ENCODE measurements at regions not wholly inside any gene's neighbourhood (a gene's known extent, or its start where the extent isn't known, plus 50 kb on each side); places are given as distances from the start of the nearest gene placed in this dataset.

DNA sequence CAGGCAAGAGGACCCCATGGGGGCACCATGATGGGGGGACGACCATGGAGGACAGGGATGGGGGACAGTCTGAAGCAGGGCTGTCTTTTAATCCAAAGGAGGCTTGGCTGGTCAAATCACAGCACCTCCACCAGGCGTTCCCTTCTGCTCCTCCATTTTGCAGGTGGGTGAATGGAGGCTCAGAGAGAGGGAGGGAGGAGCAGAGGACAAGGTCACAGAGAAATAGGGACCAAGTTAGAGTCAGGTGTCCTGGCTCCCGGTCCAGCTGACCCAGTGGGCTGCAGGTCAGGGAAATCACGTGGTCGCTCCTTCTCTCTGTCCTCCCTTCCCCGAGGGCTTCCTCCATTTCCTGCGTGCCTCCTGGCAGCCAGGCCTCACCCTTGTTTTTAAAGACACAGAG is 156.4 kb upstream of the SMIM23 start:
- DNase-seq (ENCODE audit: low read depth in 2 of 2) = no peak

DNA sequence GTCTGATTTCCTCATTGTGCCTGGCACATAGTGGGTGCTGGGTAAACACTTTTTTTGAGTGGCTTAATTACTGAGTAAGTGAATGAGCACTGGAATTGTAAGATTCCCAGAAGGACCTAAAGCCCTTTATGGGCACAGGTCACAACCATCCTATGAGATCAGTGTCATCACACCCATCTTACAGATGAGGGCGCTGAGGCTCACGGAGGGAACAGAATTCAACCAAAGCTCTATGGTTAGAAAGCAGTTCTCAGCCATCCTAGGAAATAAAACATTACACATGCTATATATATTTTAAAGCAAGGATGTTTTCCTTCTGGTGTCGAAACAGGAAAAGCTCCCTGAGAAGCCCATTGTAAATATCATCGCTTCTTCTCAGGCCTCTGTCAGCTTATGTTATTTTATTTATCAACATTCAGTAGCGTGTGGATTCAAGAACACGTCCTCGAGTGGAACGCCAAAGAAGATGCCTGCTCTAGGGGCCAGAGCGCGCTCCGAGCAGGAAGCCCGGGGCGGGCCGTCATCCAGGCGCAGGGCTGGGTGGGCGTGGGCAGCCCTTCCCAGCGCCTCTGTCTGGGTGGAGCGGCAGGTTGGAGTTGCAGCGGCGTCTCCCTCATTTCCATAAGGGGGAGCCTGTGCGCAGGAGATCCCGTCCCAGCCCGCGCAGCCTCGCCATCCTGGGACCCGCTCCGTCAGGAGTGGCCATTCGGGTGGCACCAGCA is 155.8 kb upstream of the SMIM23 start:
- DNase-seq (ENCODE audit: low read depth in 2 of 2) = peak in 1 of 2 donors; percentile 6

GRCh38 chr5:171630350-171631065 is 155.1 kb upstream of the SMIM23 start:
- no peak for DNase-seq (ENCODE audit: low read depth in 2 of 2)

- no peak for DNase-seq (ENCODE audit: low read depth in 2 of 2)
These were observed 153.0 kb upstream of the SMIM23 start for GRCh38 chr5:171632616-171633015.

- DNase-seq (ENCODE audit: low read depth in 2 of 2) = no peak
These were observed 151.7 kb upstream of the SMIM23 start for GRCh38 chr5:171633776-171634470.

DNA sequence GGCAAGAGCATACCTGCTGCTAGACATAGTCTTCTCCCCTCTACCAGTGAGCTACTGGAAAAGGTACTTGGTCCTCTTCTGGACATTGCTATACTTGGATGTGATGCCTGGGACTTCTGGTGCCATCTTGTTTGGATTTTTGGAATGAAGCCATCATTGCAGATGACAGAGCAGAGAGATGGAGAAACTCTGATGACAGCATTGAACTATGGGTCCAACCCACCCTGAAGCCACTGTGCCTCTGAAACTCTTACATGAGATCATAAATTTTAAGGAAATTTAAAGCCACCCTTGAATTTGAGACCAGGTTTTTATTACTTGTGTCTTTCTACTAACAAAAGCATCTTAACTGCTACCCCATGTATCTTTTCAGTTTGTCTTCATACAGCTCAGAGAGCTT is 151.1 kb upstream of the SMIM23 start:
- DNase-seq (ENCODE audit: low read depth in 2 of 2) = no peak

DNA sequence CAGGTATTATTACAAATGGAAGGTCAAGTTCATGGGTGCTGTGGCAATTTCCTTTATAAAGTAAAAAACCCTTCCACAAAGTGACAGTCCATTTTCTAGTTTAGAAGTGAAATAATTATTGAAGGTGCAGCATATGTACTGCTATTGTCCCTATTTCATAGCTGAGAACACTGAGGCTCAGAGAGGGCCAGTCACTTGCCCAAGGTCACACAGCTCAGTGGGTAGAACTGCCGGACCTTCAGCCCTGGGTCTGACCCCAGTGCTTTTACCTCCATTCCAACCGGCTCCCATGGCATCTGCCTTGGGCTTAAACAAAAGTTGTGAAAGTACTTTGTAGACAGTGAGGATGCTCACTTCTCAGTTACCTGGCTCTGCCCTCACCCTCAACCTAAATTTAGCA is 150.6 kb upstream of the SMIM23 start:
- DNase-seq (ENCODE audit: low read depth in 2 of 2) = no peak

DNA sequence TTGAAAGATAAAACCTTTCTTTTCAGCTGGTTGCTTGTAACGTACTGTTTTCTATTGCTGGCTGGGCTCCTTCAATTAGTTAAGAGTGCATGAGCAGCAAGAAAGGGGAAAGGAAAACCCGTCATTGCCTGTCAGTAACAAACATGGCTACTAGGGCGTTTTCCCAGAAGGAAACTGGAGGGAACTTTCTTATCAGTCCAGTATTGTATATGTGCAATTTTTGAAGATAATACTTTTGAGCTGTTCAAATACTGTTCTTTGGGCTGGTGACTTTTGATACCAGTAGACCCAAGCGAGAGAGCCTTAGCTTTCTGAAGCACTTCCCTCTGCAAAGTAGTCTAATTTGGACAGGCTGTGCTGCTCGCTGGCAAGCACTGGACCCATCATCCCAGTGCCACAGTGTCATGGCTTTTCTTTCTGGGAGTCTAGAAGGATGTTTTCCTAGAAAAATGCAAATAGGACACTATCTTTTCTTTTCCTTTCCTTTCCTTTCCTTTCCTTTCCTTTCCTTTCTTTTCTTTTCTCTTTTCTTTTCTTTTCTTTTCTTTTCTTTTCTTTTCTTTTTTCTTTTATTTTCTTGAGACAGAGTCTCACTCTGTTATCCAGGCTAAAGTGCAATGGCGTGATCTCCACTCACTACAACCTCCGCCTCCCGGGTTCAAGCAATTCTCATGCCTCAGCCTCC is 149.9 kb upstream of the SMIM23 start:
- no peak for DNase-seq (ENCODE audit: low read depth in 2 of 2)

DNA sequence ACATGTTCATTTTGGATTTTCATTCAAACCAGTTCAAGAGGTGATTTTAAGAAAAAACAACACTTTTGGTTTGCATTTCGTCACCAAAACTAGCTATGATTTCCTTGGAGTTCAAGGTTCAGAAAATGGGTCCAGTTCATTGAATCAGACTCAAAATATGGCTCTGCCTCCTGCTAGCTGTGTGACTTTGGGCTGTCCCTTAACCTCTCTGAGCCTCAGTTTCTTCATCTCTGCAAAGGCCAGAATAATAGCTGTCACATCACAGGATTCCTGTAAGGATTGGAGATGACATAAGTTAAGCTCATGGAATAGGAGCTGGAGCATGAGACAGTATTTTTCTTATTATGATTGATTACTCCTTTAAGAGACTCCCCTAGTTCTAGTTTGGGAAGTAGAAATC is 147.8 kb upstream of the SMIM23 start:
- DNase-seq (ENCODE audit: low read depth in 2 of 2) = no peak

DNA sequence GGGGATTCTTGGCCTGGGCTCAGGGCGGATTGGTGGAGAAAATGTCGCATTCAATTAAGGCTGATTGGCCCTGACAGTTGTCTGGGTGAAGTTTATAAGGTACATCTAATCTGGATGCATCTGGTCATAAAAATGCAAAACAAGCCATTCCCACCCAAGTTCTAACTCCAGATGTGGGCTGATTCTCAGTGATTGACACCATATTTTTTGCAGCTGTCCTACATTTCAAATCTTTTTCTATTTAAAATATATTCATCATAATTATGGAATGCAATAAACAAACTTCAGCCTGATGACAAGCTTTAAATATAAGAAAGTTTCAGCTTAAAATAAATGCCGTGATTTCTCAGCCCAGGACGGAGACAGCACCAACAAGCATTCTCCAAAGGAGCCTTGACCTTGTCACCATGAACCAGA is 146.4 kb upstream of the SMIM23 start:
- DNase-seq (ENCODE audit: low read depth in 2 of 2) = no peak

DNA sequence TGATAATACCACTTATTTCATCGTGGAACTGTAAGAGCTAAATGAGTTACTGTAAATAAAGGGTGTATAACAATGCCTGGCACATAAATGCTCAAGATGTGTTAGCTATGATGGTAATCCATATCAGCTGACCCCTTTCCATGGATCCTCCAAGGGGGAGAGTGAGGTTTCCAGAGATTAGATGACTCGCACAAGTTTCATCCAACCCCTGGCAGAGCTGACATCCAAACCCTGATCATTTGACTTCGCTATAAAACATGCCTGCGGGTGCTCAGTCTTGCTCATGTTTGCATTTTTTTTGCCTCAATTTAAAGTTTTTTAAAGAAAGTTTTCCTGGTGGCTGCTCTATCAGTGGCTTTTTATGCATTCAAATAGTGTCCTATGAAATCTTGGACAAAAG is 145.7 kb upstream of the SMIM23 start:
- DNase-seq (ENCODE audit: low read depth in 2 of 2) = no peak

GRCh38 chr5:171640480-171640879 is 145.1 kb upstream of the SMIM23 start:
- DNase-seq (ENCODE audit: low read depth in 2 of 2) = no peak

GRCh38 chr5:171641891-171642290 is 143.7 kb upstream of the SMIM23 start:
- DNase-seq (ENCODE audit: low read depth in 2 of 2) = no peak

GRCh38 chr5:171642894-171643293 is 142.7 kb upstream of the SMIM23 start:
- no peak for DNase-seq (ENCODE audit: low read depth in 2 of 2)

DNA sequence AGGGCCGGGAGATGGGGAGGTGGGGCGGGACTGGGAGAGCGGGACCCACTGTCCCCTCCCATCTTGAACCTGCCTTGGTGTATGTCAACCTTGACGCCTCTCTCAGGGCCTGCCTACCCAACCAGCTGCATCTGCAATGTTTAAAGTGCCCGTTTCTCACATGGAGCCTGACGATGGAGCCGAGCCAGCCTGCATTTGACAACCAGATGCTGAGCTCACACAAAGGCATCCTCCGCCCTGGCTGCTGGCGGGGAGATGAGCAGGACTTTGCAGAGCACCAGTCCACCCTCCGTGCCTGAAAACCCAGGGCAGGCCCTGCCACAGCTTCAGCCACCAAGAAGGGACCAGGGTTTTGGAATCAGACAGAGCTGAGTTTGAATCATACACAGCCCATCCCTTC is 141.1 kb upstream of the SMIM23 start:
- DNase-seq (ENCODE audit: low read depth in 2 of 2) = no peak

- DNase-seq (ENCODE audit: low read depth in 2 of 2) = no peak
These were observed 139.2 kb upstream of the SMIM23 start for GRCh38 chr5:171646102-171647042.

DNA sequence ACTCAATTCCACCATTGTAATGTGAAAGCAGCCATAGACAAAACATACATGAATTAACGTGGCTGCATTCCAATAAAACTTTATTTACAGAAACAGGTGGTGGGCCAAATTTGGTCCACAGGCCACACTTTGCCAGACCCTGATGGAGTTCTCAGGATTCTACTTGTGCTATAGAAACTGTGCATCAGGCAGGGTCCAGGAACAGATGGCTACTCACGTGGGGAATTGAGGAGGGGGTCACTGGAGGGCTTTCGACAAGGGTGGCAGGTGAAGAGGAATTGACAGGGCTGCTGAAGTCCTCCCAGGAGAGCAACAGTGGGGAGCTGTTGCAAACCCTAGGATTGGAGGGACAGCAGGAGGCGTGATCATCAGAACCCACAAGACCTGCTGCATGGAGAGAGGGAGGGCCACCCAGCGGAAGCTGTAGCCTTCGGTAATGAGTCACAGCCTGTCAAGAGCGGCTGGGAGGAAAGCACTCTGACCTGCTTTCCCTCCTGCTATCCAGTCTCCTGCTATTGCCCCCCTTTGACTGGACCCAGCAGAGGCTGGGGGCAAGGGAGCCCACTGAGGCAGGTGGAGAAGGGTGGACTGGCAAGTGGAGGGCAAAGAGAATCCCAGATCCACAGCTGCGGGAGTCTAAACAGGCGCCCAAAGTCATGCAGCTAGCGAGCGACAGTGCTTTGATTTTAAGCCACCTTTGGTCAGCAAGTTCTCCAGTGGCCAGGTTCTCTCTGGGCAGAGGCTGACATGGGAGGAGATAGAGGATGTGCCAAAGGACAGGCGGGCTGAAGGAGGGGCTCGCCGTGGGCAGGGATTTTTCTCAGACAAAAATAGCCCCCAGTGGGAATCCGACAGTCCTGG is 138.3 kb upstream of the SMIM23 start:
- DNase-seq (ENCODE audit: low read depth in 2 of 2) = no peak

GRCh38 chr5:171647904-171648260 is 137.7 kb upstream of the SMIM23 start:
- no peak for DNase-seq (ENCODE audit: low read depth in 2 of 2)

DNA sequence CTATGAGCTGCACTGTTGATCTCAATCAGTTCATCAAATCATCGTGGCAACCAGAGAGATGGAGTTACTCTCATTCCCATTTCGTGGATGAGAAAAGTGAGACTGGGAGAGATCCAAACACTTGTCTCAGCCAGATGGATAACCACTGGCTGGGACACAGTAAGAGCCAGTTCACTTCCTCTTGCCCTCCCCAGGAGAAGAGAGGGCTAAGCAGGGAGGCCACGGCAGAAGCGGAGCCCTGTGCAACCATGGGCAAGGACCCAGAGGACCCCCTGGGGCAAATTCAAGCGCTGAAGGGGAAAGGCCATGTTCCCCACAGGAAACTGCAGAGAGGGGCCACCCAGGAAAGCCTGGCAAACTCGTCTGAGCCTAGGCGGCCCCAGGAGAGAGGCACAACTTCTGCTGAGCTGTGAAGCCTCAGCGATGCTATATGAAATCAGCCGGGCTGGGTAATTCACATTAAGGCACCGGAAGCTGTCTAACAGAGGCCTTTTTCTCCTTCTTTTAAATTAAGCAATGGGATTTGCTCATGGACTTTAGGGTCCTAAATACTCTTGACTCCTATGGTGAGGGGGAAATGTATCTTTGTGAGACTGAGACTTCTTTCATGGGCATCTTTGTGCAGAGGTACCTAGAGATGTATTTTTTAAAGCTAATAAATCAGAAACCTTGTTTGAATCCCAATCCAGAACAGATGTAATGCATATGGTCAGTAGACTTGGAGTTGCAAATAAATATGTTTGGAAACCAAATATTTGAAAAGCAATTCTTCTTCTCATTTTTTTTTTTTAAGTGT is 137.1 kb upstream of the SMIM23 start:
- DNase-seq (ENCODE audit: low read depth in 2 of 2) = no peak

DNA sequence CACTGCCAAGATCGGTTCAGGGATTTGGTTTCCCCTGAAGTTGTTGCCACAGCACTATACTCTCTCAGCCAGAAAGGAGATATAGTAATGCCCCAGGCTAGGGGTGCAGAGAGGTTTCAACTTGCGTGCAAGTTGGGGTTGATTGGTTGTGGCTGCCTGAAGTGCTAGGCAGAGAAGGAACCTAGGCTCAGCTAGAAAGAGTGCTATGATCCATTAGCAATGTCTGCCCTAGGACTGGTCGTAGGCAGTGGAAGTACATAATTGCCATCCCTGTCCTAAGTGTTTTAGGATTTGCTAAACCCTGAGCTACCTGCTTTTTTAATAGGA is 136.6 kb upstream of the SMIM23 start:
- no peak for DNase-seq (ENCODE audit: low read depth in 2 of 2)

All from stimulated activated CD4-positive, alpha-beta T cell treated with anti-CD3 and anti-CD28 coated beads, Interleukin-15, amount 100 ng/mL, for 48 hours (primary cell).